HG03135 (cell line): ENCODE measurements at regions not wholly inside any gene's neighbourhood (a gene's known extent, or its start where the extent isn't known, plus 50 kb on each side); places are given as distances from the start of the nearest gene placed in this dataset.
A peak's percentile ranks its signal among the peaks of the same experiment; 100 is the strongest.
"Not testable (repeated sequence)": the region's sequence is repeated elsewhere in the genome, so short reads cannot be mapped to it uniquely, and the experiment has no call there.

ENCODE experiments used
- ATAC-seq: cut with Tn5 transposase; IDR thresholded peaks from one replicate; pipeline ENCODE4 v1.9.1; 2021; ENCODE audit warnings: mild to moderate bottlenecking, moderate library complexity; ENCODE audit not compliant: unreplicated experiment

DNA sequence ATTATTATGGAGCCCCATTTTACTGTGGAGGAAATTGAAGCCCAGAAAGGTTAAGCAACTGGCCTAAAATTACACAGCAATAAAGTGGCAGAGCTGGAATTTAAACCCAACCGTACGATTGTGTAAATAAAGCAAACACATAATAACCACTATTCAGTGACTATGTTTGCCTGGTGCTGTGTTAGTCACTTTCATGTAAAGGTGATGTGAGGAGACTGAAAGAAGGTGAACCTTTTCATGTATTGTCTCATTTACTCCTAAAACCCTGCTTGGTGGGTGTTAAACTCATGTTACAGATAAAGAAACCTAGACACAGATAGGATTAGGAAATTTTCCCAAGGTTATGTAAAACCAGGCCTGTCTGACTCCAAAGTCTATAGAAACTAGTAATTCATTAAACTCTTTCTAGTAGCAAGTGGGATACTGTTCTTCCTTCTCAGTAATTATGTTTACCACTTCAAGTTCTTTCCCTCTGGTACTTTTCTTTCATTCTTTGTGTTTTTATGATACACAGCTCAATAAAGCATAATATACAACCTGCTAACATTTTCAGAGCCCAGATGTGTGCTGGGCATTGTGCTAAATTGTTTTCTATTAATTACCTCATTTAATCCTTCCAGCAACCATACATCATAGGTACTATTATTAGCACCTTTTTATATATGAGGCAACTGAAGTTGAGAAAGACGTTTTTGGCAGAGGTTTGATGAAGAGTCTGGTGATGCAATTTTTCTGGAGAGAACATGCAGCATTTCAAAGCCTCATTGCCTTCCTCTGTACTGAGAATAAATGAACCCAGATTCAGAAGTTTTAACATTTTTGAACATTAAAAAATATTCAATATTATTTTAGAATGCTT lies 202.7 kb downstream of the SPRY1 start:
- ATAC-seq: peak; percentile 10

DNA sequence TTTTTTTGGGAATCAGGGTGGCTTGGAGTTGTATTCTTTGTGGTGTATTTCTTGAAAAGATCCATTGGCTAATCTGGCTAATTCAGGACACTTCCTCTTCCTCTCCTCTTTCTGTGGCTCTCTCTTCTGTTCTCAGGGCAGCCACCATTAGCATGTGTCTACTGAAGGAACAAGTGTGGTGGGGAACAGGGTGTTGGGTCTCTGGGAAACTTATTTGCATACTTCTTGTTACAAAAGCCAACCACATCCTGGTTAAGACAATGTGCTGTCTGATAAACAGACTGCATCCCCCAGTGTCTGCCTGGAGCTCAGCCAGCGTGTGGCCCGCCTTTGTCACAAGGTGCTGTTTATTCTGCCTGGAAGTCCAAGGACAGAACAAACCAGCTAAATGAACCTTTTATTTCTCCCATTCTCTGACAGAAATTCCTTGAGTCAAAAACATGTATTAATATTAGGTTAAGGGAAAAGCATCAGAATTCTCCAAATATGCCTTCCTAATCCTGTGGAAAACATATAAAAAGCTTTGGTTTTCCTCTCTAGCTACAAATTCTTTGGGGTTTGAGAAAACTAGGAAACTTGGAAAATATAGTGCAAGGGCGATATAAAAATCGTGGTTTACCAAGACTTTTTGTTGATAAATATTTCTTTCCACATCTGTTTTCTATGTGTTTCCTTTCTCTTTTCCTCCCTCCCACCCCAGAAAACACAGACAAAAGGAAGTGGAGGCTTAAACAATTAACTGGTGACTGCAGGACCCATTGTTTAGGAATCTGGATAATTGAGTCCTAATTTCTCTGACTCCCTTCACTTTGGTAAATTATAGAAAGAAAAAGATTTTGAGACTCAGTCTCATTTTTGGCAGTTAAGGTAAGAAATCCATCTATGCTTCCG lies 203.6 kb downstream of the SPRY1 start:
- ATAC-seq: peak; percentile 100

DNA sequence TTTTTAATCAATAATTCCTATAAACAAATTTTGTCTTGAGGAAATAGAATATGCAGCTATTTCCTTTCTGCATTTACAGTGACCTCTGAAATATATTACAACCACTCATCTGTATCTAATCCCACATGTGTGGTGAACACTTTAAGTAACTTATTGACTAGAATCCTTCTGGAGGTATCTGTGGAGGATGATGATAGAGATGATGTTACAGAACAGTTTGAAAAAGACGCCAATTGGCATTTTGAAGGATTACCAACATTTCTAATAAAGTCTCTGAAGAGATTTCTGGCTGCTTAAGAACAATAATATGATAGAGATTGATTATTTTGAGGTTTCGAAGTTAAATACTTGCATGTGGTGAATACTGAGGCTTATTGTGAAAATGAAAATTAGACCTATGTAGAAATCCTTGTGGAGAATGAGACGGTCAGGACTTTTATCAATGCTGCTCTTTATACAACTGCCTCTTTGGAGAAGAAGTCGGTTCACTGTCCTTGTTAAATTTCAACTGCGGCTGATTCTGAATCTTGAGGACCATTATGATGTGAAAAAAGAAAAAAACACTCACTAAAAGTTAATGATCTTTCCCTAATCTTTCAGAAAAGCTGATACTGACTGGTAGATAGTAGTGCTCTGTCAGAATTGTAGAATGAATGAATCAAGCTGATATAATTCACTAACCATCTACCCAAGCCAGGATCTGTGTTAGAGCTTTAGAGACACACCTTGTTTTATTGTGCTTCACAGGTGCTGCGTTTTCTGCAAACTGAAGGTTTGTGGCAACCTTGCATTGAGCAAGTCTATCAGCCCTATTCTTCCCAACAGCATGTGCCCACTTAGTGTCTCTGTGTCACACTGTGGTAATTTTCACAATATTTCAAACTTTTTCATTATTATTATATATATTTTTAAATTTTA lies 204.7 kb downstream of the SPRY1 start:
- ATAC-seq: no peak

DNA sequence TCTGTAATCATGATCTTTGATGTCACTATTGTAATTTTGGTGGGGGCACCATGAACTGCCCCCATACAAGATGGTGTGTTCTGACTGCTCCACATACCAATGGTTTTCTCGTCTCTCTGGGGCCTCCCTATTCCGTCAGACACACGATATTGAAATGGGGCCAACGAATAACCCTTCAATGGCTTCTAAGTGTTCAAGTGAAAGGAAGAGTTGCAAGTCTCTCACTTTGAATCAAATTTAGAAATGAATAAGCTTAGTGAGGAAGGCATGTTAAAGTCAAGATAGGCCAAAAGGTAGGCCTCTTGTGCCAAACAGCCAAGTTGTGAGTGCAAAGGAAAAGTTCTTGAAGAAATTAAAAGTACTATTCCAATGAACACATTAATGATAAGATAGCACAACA lies 205.4 kb downstream of the SPRY1 start:
- ATAC-seq: no peak

DNA sequence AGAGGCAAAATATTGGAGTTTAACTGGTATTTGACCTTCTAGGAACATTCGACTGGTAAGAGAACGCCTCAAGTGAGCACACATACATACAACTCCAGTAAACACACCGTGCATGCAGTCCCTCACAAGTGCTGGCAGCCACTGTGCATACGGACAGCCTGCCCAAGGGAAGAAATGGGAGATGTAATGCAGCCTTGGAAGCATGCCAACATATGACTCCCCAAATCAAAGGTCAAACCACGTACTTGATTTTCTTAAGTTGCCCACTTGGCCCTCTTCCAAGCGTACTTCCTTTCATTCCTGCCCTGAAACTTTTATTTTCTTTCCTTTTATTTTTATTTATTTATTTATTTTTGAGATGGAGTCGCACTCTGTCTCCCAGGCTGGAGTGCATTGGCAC lies 206.6 kb downstream of the SPRY1 start:
- ATAC-seq: no peak

DNA sequence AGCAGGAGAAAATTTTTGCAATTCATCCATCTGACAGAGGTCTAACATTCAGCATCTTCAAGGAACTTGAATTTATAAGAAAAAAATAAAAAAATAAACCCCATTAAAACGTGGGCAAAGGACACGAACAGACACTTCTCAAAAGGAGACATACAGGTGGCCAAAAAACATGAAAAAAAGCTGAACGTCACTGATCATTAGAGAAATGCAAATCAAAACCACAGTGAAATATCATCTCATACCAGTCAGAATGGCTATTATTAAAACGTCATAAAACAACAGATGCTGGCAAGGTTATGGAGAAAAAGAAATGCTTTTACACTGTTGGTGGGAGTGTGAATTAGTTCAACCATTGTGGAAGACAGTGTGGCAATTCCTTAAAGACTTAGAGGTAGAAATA lies 209.2 kb downstream of the SPRY1 start:
- not testable (repeated sequence) for ATAC-seq

DNA sequence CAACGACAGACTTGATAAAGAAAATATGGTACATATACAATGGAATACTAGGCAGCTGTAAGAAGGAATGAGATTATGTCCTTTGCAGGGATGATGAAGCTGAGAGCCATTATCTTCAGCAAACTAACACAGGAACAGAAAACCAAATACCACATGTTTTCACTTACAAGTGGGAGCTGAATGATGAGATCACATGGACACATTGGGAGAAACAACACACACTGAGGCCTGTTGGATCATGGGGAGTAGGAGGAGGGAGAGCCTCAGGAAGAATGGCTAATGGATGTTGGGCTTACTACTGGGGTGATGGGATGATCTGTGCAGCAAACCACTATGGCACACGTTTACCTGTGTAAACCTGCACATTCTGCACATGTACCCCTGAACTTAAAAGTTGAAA lies 209.7 kb downstream of the SPRY1 start:
- ATAC-seq: no peak

DNA sequence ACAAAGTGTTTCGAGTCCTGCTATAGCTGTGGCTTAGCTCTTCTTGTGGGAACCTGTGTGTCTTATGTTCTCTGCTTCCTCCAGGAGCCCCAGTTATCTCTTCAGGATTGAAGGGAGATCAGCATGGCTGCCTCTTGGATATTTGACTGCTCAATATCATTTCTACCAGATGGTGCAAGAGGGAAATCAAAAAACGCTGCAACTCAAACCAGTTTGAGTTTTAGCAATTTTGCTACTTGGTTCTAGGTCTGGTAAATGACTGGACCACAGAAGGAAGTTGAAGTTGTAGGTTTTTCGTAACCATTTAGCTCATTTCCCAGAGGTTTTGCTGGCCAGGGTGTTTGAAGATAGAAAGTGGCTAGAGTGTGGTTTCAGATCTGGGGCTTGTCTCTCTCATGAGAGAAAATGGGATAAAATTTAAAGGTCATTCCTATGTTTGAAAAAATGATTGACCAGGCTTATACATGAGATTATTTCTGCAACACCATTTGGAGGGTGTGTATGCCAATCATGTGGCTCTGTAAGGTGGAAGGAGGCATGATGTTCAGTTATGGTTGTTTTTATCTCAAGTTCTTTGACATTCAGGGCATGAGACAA lies 210.4 kb downstream of the SPRY1 start:
- ATAC-seq: peak; percentile 62

DNA sequence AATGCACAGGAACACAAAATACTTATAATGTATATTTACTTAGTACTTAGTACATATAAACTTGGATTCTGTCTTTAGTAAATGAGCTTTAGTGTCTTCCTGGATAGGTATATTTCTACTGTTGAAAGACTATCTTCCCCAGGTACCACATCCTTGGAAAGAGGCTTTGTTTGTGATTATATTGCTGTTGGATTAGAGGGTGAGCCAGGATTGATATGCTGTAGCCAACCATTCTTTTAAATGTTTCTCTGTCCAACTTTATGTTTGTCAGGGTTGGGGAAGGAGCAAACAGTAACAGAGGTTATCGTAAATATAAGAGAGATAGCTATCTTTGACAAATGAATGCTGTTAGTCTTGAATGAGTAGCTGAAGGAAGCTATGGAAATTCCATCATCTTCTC lies 213.2 kb downstream of the SPRY1 start:
- no peak for ATAC-seq

DNA sequence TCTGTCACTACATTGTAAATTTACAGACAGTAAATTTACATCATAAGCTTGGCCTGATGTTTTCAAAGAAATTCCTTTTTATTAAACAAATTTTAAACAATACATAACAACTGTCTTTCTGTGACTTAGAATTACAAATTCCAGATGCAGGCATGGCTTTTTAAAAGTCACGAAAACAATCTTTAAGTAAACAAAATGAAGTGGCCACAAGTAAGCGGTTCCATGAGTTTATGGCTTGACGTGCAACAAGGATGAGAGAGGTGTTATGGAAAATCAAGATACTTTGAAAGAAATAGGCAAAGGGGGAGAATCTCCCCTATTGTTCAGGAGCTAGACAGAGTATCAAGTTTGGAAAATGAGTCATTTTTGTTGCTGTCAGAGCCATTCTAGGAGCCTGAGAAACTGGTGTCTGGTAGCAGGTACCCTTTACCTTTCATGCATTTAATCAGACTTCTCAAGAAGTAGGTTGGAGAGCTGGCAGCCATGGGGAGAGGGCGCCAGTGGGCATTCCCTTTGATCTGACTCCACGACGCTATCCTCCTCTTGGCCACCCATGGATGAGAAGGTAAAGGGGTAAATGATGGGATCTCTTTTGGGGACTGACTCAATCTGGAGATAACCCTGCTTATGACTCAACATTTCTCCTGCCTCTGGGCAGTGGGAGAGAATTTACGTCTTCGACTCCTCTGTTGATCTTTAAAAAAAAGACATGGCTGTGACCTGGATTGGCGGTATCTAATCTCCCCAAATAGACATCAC lies 217.2 kb downstream of the SPRY1 start:
- ATAC-seq: no peak

DNA sequence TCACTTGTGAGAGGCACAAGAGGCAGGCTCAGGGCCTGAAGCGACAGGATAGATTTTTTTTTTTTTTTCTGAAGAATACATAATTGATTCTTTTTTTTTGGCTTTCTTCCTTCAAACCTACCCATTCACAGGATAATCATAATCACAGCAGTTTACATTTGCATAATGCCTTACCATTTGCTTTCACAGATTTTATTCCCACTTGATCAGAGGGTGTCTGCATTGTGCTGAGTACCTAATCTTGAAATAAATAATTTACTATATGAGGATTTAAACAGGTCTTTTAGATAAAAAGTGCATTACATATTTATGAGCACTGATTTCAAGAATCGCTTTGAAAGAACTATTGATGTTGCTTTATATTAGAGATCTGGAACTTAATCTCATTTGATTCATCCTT lies 219.3 kb downstream of the SPRY1 start:
- ATAC-seq: no peak

DNA sequence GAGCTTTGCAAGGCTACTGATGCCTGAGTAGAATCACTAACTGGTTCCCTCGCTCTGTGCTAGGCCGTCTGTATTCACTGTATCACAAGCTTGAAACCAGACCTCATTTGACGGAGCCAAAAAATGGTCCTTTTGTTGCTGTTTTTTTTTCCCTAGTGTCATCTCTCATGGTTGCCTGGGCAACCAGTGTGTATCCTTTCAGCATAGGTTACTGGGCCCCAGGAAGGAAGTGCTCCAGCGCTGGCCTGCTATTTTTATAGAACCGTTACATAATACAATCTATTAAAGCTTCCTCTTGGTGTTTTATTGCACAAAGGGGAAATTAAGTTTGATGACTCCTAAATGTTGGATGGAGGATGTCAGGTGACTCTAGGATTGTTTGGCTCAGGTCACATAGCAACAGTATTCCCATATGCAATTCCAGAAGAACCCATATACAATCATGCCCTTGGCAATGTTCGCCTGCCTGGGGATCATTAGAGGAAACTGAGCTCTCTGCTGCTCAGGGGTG lies 220.4 kb downstream of the SPRY1 start:
- ATAC-seq: peak; percentile 83

DNA sequence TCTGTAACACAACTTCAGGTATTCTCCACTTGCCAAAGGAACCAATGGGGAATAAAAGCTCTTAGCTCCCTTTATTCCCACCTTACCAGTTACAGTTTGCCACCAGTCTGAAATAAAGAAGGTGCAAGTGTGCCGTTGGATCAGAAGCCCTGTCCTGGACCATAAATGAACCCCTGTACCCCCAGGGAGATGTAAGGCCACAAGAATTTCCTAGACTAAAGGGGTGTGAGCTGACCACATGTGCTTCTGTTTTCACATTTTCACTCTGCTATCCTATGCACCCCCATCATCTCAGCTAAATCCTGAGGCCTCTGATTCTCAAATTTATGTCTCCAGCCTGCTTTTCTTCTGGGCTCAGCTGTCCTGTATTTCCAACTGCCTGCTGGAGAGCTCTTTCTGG lies 221.2 kb downstream of the SPRY1 start:
- no peak for ATAC-seq

DNA sequence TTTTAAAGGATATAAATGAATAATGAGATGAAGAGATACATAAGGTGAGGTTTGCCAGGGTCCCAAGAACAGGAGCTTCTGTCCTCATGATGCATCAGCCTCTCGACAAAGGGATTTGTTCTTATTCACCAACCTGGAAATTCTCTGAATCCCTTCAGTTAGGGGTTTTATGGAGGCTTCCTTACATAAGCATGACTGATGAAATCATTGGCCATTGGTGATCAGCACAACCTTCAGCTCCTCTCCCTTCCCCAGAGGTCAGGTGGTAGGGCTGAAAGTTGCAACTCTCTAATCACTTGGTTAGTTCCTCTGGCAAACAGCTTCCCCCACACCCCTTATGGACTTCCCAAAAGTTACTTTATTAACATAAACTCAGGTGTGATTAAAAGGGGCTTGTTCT lies 222.0 kb downstream of the SPRY1 start:
- no peak for ATAC-seq

DNA sequence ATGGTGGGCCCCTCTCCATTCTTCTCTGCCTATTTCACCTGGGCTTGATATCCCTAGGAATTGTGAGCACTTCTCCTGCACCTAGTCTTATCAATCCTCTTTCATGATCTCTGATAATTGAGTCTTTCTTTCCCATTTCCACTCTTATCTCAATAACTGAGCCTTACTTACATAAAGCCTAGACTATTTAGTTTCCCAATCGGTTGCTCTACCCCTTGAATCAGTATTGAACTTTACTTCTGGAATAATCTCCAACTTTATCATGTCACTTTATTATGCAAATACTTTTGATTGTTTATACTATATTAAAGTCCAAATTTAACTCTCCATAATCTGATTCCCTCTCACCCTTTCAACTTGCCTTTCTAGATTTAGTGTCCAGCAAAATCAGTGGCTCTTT lies 222.7 kb downstream of the SPRY1 start:
- no peak for ATAC-seq

DNA sequence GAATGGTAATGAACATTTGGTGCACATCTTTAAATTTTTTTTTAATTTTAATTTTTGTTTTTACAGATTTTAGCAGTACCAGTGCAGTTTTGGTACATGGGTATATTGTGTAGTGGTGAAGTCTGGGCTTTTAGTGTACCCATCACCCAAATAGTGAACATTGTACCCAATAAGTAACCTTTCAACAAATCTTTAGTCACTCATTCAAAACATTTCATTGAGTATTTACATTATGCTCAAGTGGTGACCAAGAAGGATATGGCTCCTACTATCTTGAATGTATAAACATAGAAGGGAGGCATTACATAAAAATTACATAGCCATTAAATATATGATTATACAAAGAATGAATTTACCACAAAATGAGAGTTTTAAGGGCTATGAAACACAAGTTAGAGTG lies 223.3 kb downstream of the SPRY1 start:
- no peak for ATAC-seq

DNA sequence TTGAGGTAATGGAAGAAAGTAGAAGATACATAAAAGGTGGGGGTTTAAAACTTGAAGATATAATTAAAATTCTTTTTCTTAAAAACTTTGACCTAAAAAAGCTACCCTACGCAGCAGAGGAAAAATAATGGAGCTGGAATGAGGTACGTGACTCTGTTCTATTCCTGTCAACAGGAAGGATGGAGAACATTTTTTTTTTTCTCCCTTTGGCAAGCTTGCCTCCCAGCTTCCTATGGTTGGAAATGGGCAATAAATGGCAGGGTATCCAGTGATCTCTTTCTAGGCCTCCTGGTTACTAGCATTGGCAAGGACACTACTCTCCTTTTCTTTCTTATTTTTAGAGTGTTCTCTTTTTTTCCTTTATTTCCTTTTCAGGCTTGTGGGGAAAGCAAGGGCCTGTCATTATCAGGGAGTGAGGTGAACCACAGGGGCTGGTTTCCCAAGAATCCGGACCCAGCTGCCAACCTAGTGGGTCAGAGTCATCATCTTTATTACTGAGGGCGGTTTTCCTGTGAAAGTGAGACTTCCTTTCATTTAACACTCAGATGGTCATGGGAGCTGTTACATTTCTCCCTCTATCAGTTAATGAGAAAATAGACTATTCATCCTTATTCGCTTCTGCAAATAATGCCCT lies 224.6 kb downstream of the SPRY1 start:
- ATAC-seq: no peak

DNA sequence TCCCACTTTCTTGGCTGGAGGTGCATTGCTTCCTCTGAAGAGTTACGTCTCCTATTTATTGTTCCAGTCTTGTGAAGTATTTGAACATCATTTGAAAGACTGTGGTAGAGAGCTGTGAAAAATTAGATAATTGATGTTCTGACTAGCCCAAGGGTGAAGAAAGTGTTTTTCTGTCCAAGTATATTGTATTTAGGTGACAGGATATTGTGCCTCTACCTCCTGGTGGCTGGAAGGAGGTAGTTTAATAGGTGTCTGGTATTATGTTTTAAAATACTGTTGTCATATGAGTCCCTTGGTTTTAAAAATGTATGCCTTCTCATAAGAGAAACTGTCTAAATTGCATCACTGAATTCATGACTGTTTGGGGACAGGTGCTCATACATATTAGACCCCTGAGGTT lies 226.0 kb downstream of the SPRY1 start:
- no peak for ATAC-seq

DNA sequence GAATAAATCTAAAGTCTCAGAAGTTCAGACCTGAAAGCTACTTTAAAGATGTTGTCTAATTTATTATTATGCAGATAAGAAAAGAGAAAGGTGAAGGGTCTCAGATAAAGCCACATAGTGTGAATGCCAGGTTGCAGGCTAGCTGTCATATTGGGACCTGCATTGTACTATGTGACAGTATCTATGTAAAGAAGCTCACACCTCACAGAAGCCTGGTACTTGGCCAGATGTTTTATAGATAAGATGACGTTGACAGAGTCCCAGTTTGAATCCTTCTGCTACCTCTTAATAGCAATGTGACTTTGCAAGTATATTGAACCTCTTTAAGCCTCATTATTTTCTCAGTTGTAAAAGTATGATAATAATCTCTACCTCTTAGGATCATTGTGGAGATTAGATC lies 227.0 kb downstream of the SPRY1 start:
- no peak for ATAC-seq
